ENCODE measurements at regions not wholly inside any gene's neighbourhood (a gene's known extent, or its start where the extent isn't known, plus 50 kb on each side); places are given as distances from the start of the nearest gene placed in this dataset.

DNA sequence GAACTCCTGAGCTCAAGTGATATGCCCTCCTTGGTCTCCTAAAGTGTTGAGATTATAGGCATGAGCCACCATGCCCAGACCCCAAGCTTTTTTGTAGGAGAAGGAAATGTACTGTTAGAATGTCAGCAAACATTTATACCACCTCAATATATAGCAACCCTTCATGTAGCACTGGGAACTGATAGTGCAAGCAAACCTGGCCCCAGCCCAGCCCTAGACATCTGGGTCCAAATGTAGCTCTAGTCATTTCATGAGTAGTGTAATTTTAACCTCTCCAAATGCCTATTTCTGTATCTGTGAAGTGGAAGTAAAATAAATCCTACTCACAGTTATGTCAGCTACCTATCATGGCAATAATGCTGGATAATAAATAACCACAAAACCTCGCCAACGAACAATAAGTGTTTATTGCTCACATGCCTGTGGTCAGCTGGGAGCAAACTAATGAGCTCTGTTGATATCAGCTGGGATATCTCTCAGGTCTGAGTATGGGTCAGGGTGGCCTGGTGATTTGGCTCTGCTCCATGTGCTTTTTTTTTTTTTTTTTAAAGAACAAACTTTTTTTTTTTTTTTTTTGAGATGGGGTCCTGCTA lies 180.4 kb downstream of the CD8B2 start:
- DNase-seq (ENCODE audit: low read depth), result no peak
- H3K4me3 ChIP-seq (ENCODE audit: control insufficient read depth, low read depth, low read length), result no peak overlapping the region
- TF ChIP-seq, protein P1, sequence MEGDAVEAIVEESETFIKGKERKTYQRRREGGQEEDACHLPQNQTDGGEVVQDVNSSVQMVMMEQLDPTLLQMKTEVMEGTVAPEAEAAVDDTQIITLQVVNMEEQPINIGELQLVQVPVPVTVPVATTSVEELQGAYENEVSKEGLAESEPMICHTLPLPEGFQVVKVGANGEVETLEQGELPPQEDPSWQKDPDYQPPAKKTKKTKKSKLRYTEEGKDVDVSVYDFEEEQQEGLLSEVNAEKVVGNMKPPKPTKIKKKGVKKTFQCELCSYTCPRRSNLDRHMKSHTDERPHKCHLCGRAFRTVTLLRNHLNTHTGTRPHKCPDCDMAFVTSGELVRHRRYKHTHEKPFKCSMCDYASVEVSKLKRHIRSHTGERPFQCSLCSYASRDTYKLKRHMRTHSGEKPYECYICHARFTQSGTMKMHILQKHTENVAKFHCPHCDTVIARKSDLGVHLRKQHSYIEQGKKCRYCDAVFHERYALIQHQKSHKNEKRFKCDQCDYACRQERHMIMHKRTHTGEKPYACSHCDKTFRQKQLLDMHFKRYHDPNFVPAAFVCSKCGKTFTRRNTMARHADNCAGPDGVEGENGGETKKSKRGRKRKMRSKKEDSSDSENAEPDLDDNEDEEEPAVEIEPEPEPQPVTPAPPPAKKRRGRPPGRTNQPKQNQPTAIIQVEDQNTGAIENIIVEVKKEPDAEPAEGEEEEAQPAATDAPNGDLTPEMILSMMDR (conservative IDR thresholded peaks at IDR 0.05; ENCODE audit: control insufficient read depth, insufficient read depth, low read depth, low read length), result no peak

- TF ChIP-seq, protein P1 (conservative IDR thresholded peaks at IDR 0.05; ENCODE audit: control insufficient read depth, insufficient read depth, low read depth, low read length), result no peak
- H3K4me3 ChIP-seq (ENCODE audit: control insufficient read depth, low read depth, low read length), result no peak overlapping the region
- no peak for DNase-seq (ENCODE audit: low read depth)
Measured at GRCh38 chr2:106685180-106685897, 198.2 kb downstream of the CD8B2 start.

GRCh38 chr2:106686814-106687213 lies 199.2 kb downstream of the ST6GAL2 start:
- TF ChIP-seq, protein P1 (conservative IDR thresholded peaks at IDR 0.05; ENCODE audit: control insufficient read depth, insufficient read depth, low read depth, low read length), result no peak
- DNase-seq (ENCODE audit: low read depth), result no peak
- no peak overlapping the region for H3K4me3 ChIP-seq (ENCODE audit: control insufficient read depth, low read depth, low read length)

DNA sequence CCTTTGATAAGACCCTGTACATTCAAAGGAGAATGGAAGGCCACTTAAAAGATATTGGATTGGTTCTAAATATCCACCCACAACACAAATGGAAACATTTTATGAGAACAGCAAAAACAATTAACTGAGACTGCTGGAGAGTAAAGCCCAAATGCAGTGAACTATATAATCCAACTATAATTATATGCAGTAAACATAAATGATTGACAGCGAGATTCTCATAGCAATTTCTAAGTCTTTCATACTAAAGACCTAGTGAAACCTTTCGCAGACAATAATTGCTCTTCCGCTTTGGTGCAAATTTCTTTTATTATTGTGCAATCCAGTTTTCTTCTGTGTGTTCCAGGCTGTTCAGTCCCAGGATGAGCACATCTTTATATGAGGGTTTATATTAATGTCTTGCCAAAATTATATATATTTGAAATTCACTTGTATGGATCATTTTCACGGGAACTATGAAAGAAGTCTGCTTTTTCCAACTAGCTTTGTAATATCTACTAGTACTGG lies 190.9 kb downstream of the ST6GAL2 start:
- no peak for DNase-seq (ENCODE audit: low read depth)
- no peak overlapping the region for H3K4me3 ChIP-seq (ENCODE audit: control insufficient read depth, low read depth, low read length)
- TF ChIP-seq, protein P1 (conservative IDR thresholded peaks at IDR 0.05; ENCODE audit: control insufficient read depth, insufficient read depth, low read depth, low read length), result no peak

- TF ChIP-seq, protein P1 (conservative IDR thresholded peaks at IDR 0.05; ENCODE audit: control insufficient read depth, insufficient read depth, low read depth, low read length), result no peak
- no peak overlapping the region for H3K4me3 ChIP-seq (ENCODE audit: control insufficient read depth, low read depth, low read length)
- no peak for DNase-seq (ENCODE audit: low read depth)
Measured at GRCh38 chr2:106695919-106696318, 190.0 kb downstream of the ST6GAL2 start.

DNA sequence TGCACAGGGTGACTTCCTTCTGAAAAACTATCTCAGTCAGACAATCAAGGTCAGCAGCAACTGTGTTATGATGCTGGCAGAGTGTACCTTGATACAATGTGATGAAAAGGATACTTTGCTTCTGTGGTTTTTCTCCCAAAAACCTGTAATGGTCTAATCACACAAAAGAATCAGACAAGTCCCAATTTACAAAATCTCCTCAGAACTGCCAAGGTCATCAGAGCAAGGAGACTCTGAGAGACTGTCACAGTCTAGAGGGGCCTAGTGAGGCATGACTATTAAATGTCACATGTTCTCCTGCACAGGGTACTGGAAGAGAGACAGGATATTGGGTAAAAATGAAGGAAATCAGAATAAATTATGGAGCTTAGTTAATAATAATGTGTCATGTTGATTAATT lies 185.4 kb downstream of the ST6GAL2 start:
- TF ChIP-seq, protein P1 (conservative IDR thresholded peaks at IDR 0.05; ENCODE audit: control insufficient read depth, insufficient read depth, low read depth, low read length), result no peak
- no peak for DNase-seq (ENCODE audit: low read depth)
- H3K4me3 ChIP-seq (ENCODE audit: control insufficient read depth, low read depth, low read length), result no peak overlapping the region

Data from fibroblast of mammary gland (primary cell).